Hepatocyte (in vitro differentiated cells): ENCODE measurements at regions not wholly inside any gene's neighbourhood (a gene's known extent, or its start where the extent isn't known, plus 50 kb on each side); places are given as distances from the start of the nearest gene placed in this dataset.

Experiments used
- DNase-seq: peaks from one replicate; pipeline ENCODE4 v3.0.0-alpha.2; 2016; ENCODE audit warnings: low spot score
- H2AFZ ChIP-seq: fragments of 200-600 bp; sonication (generic); 2 replicates; pipeline ENCODE4 v1.6.0; 2016; ENCODE audit warnings: antibody characterized with exemption, mild to moderate bottlenecking
- H3K27ac ChIP-seq: fragments of 200-600 bp; sonication (generic); 2 replicates; pipeline ENCODE4 v1.5.1; 2016; ENCODE audit warnings: mild to moderate bottlenecking
- H3K27me3 ChIP-seq: fragments of 200-600 bp; sonication (generic); 2 replicates; pipeline ENCODE4 v1.6.1; 2016
- H3K36me3 ChIP-seq: fragments of 200-600 bp; sonication (generic); replicated peaks from 2 replicates; pipeline ENCODE4 v1.5.1; 2016; ENCODE audit warnings: low read depth; ENCODE audit not compliant: insufficient read depth
- H3K4me1 ChIP-seq: fragments of 200-600 bp; sonication (generic); 2 replicates; pipeline ENCODE4 v1.5.1; 2016; ENCODE audit warnings: mild to moderate bottlenecking, moderate library complexity; ENCODE audit not compliant: insufficient read depth
- H3K4me2 ChIP-seq: fragments of 200-600 bp; sonication (generic); 2 replicates; pipeline ENCODE4 v1.6.0; 2016
- H3K4me3 ChIP-seq: fragments of 200-600 bp; sonication (generic); 2 replicates; pipeline ENCODE4 v1.5.1; 2016; ENCODE audit warnings: mild to moderate bottlenecking
- H3K79me2 ChIP-seq: fragments of 200-600 bp; sonication (generic); 2 replicates; pipeline ENCODE4 v1.6.0; 2017; ENCODE audit warnings: mild to moderate bottlenecking
- H3K9me2 ChIP-seq: fragments of 200-600 bp; sonication (generic); replicated peaks from 2 replicates; pipeline ENCODE4 v1.6.0; 2017; ENCODE audit warnings: mild to moderate bottlenecking; ENCODE audit not compliant: insufficient read depth
- H3K9me3 ChIP-seq: fragments of 200-600 bp; sonication (generic); 2 replicates; pipeline ENCODE4 v1.5.1; 2016; ENCODE audit warnings: low read depth, mild to moderate bottlenecking
- H4K20me1 ChIP-seq: fragments of 200-600 bp; sonication (generic); 2 replicates; pipeline ENCODE4 v1.6.0; 2016; ENCODE audit warnings: mild to moderate bottlenecking; ENCODE audit not compliant: insufficient read depth, poor library complexity, severe bottlenecking
- EZH2 ChIP-seq: fragments of 200-600 bp; sonication (generic); IDR thresholded peaks from 2 replicates; pipeline ENCODE4 v1.6.1; 2016; ENCODE audit warnings: antibody characterized with exemption, mild to moderate bottlenecking, borderline replicate concordance
- EZH2phosphoT487 ChIP-seq: fragments of 200-600 bp; sonication (generic); IDR thresholded peaks from one replicate; pipeline ENCODE4 v1.6.1; 2018; ENCODE audit warnings: antibody characterized with exemption, mild to moderate bottlenecking, low read depth, moderate library complexity; ENCODE audit not compliant: unreplicated experiment, severe bottlenecking
- WGBS: methylation state at CpG from one replicate; pipeline ENCODE4 v1.1.6; 2016; ENCODE audit warnings: low lambda C conversion rate; ENCODE audit errors: missing lambda C conversion rate; 5-methylcytosine and 5-hydroxymethylcytosine counted together
- TF ChIP-seq, protein P1 (sequence below): fragments of 200-600 bp; sonication (generic); IDR thresholded peaks from 2 replicates; pipeline ENCODE4 v1.5.1; 2016; ENCODE audit warnings: antibody characterized with exemption, mild to moderate bottlenecking; ENCODE audit not compliant: poor library complexity

DNA sequence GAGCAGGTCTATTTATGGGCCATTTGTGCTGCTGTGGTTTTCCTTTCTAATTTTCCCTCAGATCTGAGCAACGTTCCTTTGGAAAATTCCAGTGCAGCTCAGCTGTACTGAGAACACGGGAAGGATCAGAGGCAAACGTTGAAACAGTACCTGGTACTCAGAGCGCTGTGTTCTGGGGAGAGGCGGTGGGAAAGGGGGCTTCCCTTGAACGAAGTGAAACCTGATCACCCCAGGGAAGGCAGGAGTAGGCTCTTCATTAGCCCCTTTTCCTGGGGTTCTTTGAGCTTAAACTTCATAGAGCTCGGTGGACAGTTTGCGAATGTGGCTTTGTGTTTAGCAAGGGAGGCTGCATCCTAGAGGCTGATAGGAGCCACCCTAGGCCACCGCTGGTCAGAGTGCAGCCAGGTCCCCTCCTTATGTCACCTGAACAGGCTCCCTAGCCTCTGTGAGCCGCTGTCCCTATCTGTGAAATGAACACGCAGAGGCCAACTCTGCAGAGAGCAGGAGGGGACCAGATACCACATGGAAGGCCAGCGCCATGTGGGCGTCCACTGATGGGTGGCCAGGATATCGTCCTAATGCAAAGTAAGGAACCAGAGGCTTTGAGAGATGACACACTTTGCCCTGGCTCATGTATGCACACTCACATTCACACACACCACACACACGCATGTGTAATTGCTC is 1464.8 kb downstream of the BRD1 start:
- Histone ChIP-seq H3K36me3 (no peaks in the 10 kb centered on the region), H3K27me3 (peaks cover 7% of the 10 kb centered on the region), H4K20me1 (no peaks in the 10 kb centered on the region), H3K79me2 (no peaks in the 10 kb centered on the region), H2AFZ (no peak overlapping the region), H3K9me3 (no peaks in the 10 kb centered on the region), H3K27ac (no peak overlapping the region), H3K4me3 (no peak overlapping the region), H3K4me1 (no peaks in the 10 kb centered on the region), H3K4me2 (no peak overlapping the region), H3K9me2 (no peaks in the 10 kb centered on the region)
- no peak for DNase-seq
- WGBS: 79% methylated on average over 15 of the region's 15 CpGs
- TF ChIP-seq EZH2 (no peak), EZH2phosphoT487 (no peak)
- TF ChIP-seq, protein P1, sequence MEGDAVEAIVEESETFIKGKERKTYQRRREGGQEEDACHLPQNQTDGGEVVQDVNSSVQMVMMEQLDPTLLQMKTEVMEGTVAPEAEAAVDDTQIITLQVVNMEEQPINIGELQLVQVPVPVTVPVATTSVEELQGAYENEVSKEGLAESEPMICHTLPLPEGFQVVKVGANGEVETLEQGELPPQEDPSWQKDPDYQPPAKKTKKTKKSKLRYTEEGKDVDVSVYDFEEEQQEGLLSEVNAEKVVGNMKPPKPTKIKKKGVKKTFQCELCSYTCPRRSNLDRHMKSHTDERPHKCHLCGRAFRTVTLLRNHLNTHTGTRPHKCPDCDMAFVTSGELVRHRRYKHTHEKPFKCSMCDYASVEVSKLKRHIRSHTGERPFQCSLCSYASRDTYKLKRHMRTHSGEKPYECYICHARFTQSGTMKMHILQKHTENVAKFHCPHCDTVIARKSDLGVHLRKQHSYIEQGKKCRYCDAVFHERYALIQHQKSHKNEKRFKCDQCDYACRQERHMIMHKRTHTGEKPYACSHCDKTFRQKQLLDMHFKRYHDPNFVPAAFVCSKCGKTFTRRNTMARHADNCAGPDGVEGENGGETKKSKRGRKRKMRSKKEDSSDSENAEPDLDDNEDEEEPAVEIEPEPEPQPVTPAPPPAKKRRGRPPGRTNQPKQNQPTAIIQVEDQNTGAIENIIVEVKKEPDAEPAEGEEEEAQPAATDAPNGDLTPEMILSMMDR: no peak

DNA sequence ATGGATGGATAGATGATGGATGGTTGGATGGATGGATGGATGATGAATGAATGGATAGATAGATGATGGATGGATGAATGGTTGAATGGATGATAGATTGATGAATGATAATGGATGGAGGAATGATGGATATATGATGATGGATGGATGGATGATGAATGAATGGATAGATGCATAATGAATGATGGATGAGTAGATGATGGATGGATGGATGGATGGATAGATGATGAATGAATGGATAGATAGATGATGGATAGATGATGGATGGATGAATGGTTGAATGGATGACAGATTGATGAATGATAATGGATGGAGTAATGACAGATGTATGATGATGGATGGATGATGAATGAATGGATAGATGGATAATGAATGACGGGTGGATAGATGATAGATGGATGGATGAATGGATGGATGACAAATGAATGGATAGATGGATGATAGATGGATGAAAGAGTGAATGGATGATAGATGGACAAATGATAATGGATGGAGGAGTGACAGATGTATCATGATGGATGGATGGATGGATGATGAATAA is 1466.5 kb downstream of the BRD1 start:
- H3K4me3 ChIP-seq: no peak overlapping the region
- no peaks in the 10 kb centered on the region for H3K9me3 ChIP-seq
- H3K27ac ChIP-seq: no peak overlapping the region
- TF ChIP-seq EZH2phosphoT487 (no peak), EZH2 (no peak)
- TF ChIP-seq, protein P1: no peak
- no peaks in the 10 kb centered on the region for H3K79me2 ChIP-seq
- no peaks in the 10 kb centered on the region for H3K36me3 ChIP-seq
- no peak overlapping the region for H2AFZ ChIP-seq
- no peaks in the 10 kb centered on the region for H3K4me1 ChIP-seq
- no peak overlapping the region for H3K4me2 ChIP-seq
- DNase-seq: no peak
- no peaks in the 10 kb centered on the region for H4K20me1 ChIP-seq
- no peaks in the 10 kb centered on the region for H3K9me2 ChIP-seq
- H3K27me3 ChIP-seq: peaks cover 7% of the 10 kb centered on the region
- WGBS: 80% methylated on average over 1 of the region's 1 CpG

DNA sequence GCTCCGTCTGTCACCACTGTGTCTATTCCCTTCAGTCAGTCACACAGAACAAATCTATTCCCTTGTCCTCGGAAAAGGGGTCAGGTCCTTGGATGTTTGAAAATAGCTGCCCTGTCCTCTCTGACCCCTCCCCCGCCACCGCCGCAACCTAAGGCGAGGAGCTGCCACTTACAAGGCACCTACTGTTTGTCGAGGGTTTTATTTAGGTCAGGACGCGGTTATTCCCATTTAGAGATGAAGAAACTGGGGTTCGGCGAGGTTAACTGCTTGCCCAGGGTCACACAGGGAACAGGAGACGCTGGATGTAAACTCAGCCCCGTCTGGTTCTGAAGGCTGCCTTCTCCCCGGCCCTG is 1468.1 kb downstream of the BRD1 start:
- Histone ChIP-seq H3K9me3 (no peaks in the 10 kb centered on the region), H3K79me2 (no peaks in the 10 kb centered on the region), H2AFZ (no peak overlapping the region), H3K4me3 (no peak overlapping the region), H4K20me1 (no peaks in the 10 kb centered on the region), H3K4me1 (no peaks in the 10 kb centered on the region), H3K9me2 (no peaks in the 10 kb centered on the region), H3K4me2 (no peak overlapping the region), H3K27ac (no peak overlapping the region), H3K36me3 (no peaks in the 10 kb centered on the region), H3K27me3 (peaks cover 4% of the 10 kb centered on the region)
- 90% methylated on average over 14 of the region's 14 CpGs for WGBS
- DNase-seq: no peak
- TF ChIP-seq EZH2: no peak
- no peak for TF ChIP-seq EZH2phosphoT487
- TF ChIP-seq, protein P1: no peak
